Caco-2 (cell line): ENCODE measurements at regions not wholly inside any gene's neighbourhood (a gene's known extent, or its start where the extent isn't known, plus 50 kb on each side); places are given as distances from the start of the nearest gene placed in this dataset.

Experiments
- BruUV-seq: library from RNA; stranded (reverse); fragments of 400-500 nt; replicated peaks from 2 replicates; lab custom pipeline; 2021; lab: Mats Ljungman, UMichigan
- CTCF ChIA-PET: fragments of 300-600 bp; sonication (Branson Sonifier 250); formaldehyde crosslinking; loops from one replicate; lab custom pipeline; 2022; ENCODE audit warnings: antibody characterized with exemption; lab: Charles Lee
- POLR2A ChIA-PET: fragments of 300-600 bp; sonication (Branson Sonifier 250); formaldehyde crosslinking; loops from one replicate; lab custom pipeline; 2022; ENCODE audit warnings: antibody characterized with exemption; lab: Charles Lee
- DNase-seq, 2 experiments: peaks; one replicate each; pipeline versions ENCODE4 v3.0.0 to v3.0.0-alpha.2; 2020 to 2022
- H3K27me3 ChIP-seq: replicated peaks from 2 replicates; pipeline ENCODE4 v1.6.0; 2011; ENCODE audit warnings: low read length; ENCODE audit not compliant: control insufficient read depth, insufficient read depth
- H3K36me3 ChIP-seq: 2 replicates; pipeline ENCODE4 v1.5.1; 2011; ENCODE audit warnings: low read length; ENCODE audit not compliant: control insufficient read depth, insufficient read depth
- H3K4me1 ChIP-seq: fragments of 250-450 bp; sonication (Bioruptor Pico); 2 replicates; pipeline ENCODE4 v1.5.1; 2020; ENCODE audit warnings: mild to moderate bottlenecking
- H3K4me3 ChIP-seq: 2 replicates; pipeline ENCODE4 v1.5.1; 2011; ENCODE audit warnings: low read depth, mild to moderate bottlenecking, control low read depth, low read length
- H3K9me3 ChIP-seq: fragments of 250-450 bp; sonication (Bioruptor Pico); 2 replicates; pipeline ENCODE4 v1.5.1; 2020; ENCODE audit warnings: mild to moderate bottlenecking, moderate library complexity
- H3K27ac Mint-ChIP-seq: one replicate; pipeline ENCODE4 v1.8.0; 2022; ENCODE audit warnings: mixed read lengths; ENCODE audit not compliant: unreplicated experiment
- H3K27me3 Mint-ChIP-seq: one replicate; pipeline ENCODE4 v1.8.0; 2022; ENCODE audit warnings: mixed read lengths; ENCODE audit not compliant: insufficient read depth, unreplicated experiment
- H3K36me3 Mint-ChIP-seq: one replicate; pipeline ENCODE4 v1.8.0; 2022; ENCODE audit warnings: mild to moderate bottlenecking, mixed read lengths; ENCODE audit not compliant: insufficient read depth, unreplicated experiment
- H3K4me1 Mint-ChIP-seq: one replicate; pipeline ENCODE4 v1.8.0; 2022; ENCODE audit warnings: low read depth, mixed read lengths; ENCODE audit not compliant: unreplicated experiment
- H3K4me3 Mint-ChIP-seq: one replicate; pipeline ENCODE4 v1.8.0; 2022; ENCODE audit warnings: mild to moderate bottlenecking, moderate library complexity, mixed read lengths; ENCODE audit not compliant: unreplicated experiment
- H3K9me3 Mint-ChIP-seq: one replicate; pipeline ENCODE4 v1.8.0; 2022; ENCODE audit warnings: mixed read lengths; ENCODE audit not compliant: unreplicated experiment
- intact Hi-C: fragments of 100-400 bp; cut with micrococcal nuclease; formaldehyde crosslinking; loops from one replicate; pipeline ENCODE4 v1.10.0; 2022; ENCODE audit not compliant: unreplicated experiment
- TF ChIP-seq, protein P1 (sequence below), 2 experiments: fragments of 200-600 bp in 1 of 2; IDR thresholded peaks; 1 replicate in 1 of 2; 2 replicates in 1 of 2; pipeline versions ENCODE4 v1.5.1 to v1.8.0; 2011 to 2022; ENCODE audit warnings: antibody characterized with exemption in 1 of 2, control low read depth in 1 of 2, inconsistent platforms in 1 of 2, low read depth in 1 of 2, low read length in 1 of 2, mild to moderate bottlenecking in 1 of 2, moderate library complexity in 1 of 2; ENCODE audit not compliant: insufficient read depth in 1 of 2, severe bottlenecking in 1 of 2, unreplicated experiment in 1 of 2

DNA sequence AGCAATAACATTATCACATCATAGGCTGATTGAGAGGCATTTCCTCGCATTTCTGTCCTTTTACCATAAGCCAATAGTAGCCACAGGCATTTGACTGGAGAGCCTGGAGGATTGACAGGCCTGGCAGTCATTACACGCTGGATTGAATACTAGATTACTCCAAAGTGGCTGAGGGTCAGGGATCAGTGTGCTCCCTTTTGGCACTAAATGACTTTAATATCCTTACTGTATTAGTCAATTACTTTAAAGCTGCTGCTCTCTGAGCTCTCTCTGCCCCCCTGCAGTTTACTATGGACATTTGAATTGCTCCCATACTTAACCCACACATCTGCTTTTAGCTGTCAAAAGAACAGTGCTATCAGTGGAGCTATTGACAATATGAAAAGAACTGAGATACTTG lies 302.0 kb downstream of the TFEC start:
- Mint-ChIP-seq H3K9me3 (no peaks in the 10 kb centered on the region), H3K4me1 (no peaks in the 10 kb centered on the region), H3K27ac (no peak overlapping the region), H3K4me3 (no peak overlapping the region), H3K27me3 (peaks cover 4% of the 10 kb centered on the region), H3K36me3 (no peaks in the 10 kb centered on the region)
- DNase-seq, result no peak
- ChIA-PET POLR2A (no interaction called here), CTCF (no interaction called here)
- Histone ChIP-seq H3K4me3 (no peak overlapping the region), H3K4me1 (no peaks in the 10 kb centered on the region), H3K27me3 (no peaks in the 10 kb centered on the region), H3K9me3 (no peaks in the 10 kb centered on the region), H3K36me3 (no peaks in the 10 kb centered on the region)
- no TSS peak for BruUV-seq
- intact Hi-C loops, result no loop called here
- TF ChIP-seq, protein P1, sequence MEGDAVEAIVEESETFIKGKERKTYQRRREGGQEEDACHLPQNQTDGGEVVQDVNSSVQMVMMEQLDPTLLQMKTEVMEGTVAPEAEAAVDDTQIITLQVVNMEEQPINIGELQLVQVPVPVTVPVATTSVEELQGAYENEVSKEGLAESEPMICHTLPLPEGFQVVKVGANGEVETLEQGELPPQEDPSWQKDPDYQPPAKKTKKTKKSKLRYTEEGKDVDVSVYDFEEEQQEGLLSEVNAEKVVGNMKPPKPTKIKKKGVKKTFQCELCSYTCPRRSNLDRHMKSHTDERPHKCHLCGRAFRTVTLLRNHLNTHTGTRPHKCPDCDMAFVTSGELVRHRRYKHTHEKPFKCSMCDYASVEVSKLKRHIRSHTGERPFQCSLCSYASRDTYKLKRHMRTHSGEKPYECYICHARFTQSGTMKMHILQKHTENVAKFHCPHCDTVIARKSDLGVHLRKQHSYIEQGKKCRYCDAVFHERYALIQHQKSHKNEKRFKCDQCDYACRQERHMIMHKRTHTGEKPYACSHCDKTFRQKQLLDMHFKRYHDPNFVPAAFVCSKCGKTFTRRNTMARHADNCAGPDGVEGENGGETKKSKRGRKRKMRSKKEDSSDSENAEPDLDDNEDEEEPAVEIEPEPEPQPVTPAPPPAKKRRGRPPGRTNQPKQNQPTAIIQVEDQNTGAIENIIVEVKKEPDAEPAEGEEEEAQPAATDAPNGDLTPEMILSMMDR (IDR thresholded peaks at IDR 0.05; ENCODE audit: insufficient read depth in 1 of 2, low read depth in 1 of 2, low read length in 1 of 2, severe bottlenecking in 1 of 2, unreplicated experiment in 1 of 2), result no peak

DNA sequence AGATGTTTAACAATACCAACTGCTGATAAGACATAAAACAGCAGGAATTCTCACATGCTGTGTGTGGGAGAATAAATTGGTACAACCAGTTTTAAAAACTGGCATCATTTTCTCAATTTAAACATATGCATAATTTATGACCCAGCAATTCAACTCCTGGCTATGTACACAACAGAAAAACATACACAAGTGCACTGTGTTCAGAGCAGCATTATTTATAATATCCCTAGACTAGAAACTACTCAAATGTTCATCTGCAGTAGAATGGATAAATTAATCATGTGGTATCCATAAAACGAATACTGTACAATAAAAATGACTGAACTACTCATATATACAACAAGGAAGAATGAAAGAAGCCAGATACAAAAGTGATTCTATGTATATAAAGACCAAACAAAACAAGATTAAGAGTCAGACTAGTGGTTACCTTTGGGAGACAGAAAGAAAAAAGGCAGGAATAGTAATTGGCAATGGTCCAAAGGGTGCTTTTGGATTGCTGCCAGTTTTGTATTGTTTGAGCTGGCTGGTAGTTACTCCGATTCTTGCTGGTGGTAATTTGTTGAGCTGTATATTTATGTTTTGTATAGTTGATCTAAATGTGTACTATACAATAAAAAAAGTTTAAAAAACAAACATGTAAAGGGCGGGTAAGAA lies 306.0 kb downstream of the TFEC start:
- no peaks in the 10 kb centered on the region for H3K4me1 Mint-ChIP-seq
- Histone ChIP-seq H3K9me3 (no peaks in the 10 kb centered on the region), H3K4me3 (no peak overlapping the region), H3K4me1 (no peaks in the 10 kb centered on the region), H3K36me3 (no peaks in the 10 kb centered on the region), H3K27me3 (no peaks in the 10 kb centered on the region)
- H3K27ac Mint-ChIP-seq, result no peak overlapping the region
- ChIA-PET POLR2A (no interaction called here), CTCF (no interaction called here)
- peaks cover 8% of the 10 kb centered on the region for H3K27me3 Mint-ChIP-seq
- H3K9me3 Mint-ChIP-seq, result no peaks in the 10 kb centered on the region
- no TSS peak for BruUV-seq
- intact Hi-C loops, result no loop called here
- TF ChIP-seq, protein P1 (IDR thresholded peaks at IDR 0.05; ENCODE audit: insufficient read depth in 1 of 2, low read depth in 1 of 2, low read length in 1 of 2, severe bottlenecking in 1 of 2, unreplicated experiment in 1 of 2), result no peak
- no peak overlapping the region for H3K4me3 Mint-ChIP-seq
- H3K36me3 Mint-ChIP-seq, result no peaks in the 10 kb centered on the region
- DNase-seq, result no peak

DNA sequence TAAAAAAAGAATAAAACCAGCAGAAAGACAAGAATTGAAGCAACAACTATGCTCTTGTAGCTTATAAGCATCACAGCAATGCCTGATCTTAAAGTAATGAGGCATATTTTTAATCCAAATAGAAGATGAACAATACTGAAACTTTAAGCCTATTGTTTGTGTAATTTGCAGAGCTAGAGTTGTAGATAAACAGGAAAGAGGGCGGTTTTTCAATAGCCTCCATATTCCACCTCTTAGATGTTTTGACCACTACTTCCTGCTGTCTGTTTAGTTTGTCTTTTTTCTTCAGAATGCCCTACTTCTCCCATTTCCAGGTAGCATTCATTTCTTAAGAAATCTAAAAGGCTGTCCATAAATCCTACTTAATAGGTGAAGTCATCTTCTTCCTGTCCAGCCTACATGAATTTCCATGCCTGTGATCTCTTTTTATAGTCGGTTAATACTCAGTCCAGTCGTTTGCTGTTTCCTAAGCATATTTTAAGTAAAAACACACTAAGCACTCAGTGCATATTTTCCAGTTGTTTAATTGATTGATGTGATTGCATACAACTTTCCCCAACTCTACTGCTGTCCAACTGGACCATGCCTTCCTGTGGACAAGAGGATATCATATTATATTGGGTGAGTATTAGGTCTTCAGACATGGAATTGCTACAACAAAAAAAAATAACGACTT lies 308.1 kb downstream of the TFEC start:
- H3K27me3 Mint-ChIP-seq, result peaks cover 8% of the 10 kb centered on the region

More for the DNA sequence above, 308.1 kb downstream of the TFEC start:
- Histone ChIP-seq H3K4me1 (no peaks in the 10 kb centered on the region), H3K9me3 (no peaks in the 10 kb centered on the region), H3K27me3 (no peaks in the 10 kb centered on the region), H3K4me3 (no peak overlapping the region), H3K36me3 (no peaks in the 10 kb centered on the region)
- no peak overlapping the region for H3K4me3 Mint-ChIP-seq
- intact Hi-C loops, result no loop called here
- BruUV-seq, result no TSS peak
- CTCF ChIA-PET, result no interaction called here
- POLR2A ChIA-PET, result no interaction called here
- no peaks in the 10 kb centered on the region for H3K4me1 Mint-ChIP-seq
- H3K9me3 Mint-ChIP-seq, result no peaks in the 10 kb centered on the region
- no peak overlapping the region for H3K27ac Mint-ChIP-seq
- TF ChIP-seq, protein P1 (IDR thresholded peaks at IDR 0.05; ENCODE audit: insufficient read depth in 1 of 2, low read depth in 1 of 2, low read length in 1 of 2, severe bottlenecking in 1 of 2, unreplicated experiment in 1 of 2), result no peak
- H3K36me3 Mint-ChIP-seq, result no peaks in the 10 kb centered on the region
- DNase-seq, result no peak
